AG04450 (cell line): ENCODE measurements at regions not wholly inside any gene's neighbourhood (a gene's known extent, or its start where the extent isn't known, plus 50 kb on each side); places are given as distances from the start of the nearest gene placed in this dataset.

Source experiments
- CTCF ChIA-PET: fragments of 300-600, 350-600 bp; formaldehyde crosslinking; extraction: SDS; loops from one replicate; lab custom pipeline; 2022; ENCODE audit warnings: antibody characterized with exemption, inconsistent platforms; lab: Charles Lee
- POLR2A ChIA-PET: fragments of 350-600 bp; formaldehyde crosslinking; extraction: SDS; loops from one replicate; lab custom pipeline; 2021; ENCODE audit warnings: antibody characterized with exemption, inconsistent platforms; lab: Yijun Ruan, JAX
- DNase-seq: peaks from one replicate; pipeline ENCODE4 v3.0.0-alpha.2; 2011; ENCODE audit warnings: low read depth, low spot score
- H3K27ac ChIP-seq: one replicate; pipeline ENCODE4 v1.5.1; 2012; ENCODE audit warnings: low read depth, low read length, control low read depth
- H3K27me3 ChIP-seq: one replicate; pipeline ENCODE4 v1.6.0; 2012; ENCODE audit warnings: low read length; ENCODE audit not compliant: control insufficient read depth, insufficient read depth
- H3K4me3 ChIP-seq: 2 replicates; pipeline ENCODE4 v1.5.1; 2011; ENCODE audit warnings: mild to moderate bottlenecking, low read depth, low read length, control low read depth
- H3K9me3 ChIP-seq: 2 replicates; pipeline ENCODE4 v1.5.1; 2012; ENCODE audit warnings: low read length; ENCODE audit not compliant: control insufficient read depth, insufficient read depth
- CTCF ChIP-seq: IDR thresholded peaks from 2 replicates; pipeline ENCODE4 v1.5.1; 2011; ENCODE audit warnings: low read depth, low read length, control low read depth, inconsistent platforms

- TF ChIP-seq CTCF = no peak
- no peak for DNase-seq
- no peaks in the 10 kb centered on the region for H3K9me3 ChIP-seq
- no peak overlapping the region for H3K4me3 ChIP-seq
- CTCF ChIA-PET = no interaction called here
- H3K27ac ChIP-seq = no peak overlapping the region
- POLR2A ChIA-PET = no interaction called here
- no peaks in the 10 kb centered on the region for H3K27me3 ChIP-seq
Measured at GRCh38 chr4:156710365-156711192, 261.0 kb downstream of the PDGFC start.

GRCh38 chr4:156705311-156705710 is 266.3 kb downstream of the PDGFC start:
- DNase-seq = no peak
- ChIA-PET CTCF (no interaction called here), POLR2A (no interaction called here)
- H3K9me3 ChIP-seq = no peaks in the 10 kb centered on the region
- H3K27me3 ChIP-seq = no peaks in the 10 kb centered on the region
- no peak overlapping the region for H3K4me3 ChIP-seq
- H3K27ac ChIP-seq = no peak overlapping the region
- TF ChIP-seq CTCF = no peak

GRCh38 chr4:156695163-156695562 is 276.4 kb downstream of the PDGFC start:
- no peak for TF ChIP-seq CTCF
- ChIA-PET POLR2A (no interaction called here), CTCF (no interaction called here)
- no peaks in the 10 kb centered on the region for H3K27me3 ChIP-seq
- no peak overlapping the region for H3K27ac ChIP-seq
- DNase-seq = no peak
- no peaks in the 10 kb centered on the region for H3K9me3 ChIP-seq
- no peak overlapping the region for H3K4me3 ChIP-seq

GRCh38 chr4:156694413-156694812 is 277.2 kb downstream of the PDGFC start:
- ChIA-PET POLR2A (no interaction called here), CTCF (no interaction called here)
- no peak for DNase-seq
- Histone ChIP-seq H3K4me3 (no peak overlapping the region), H3K27me3 (no peaks in the 10 kb centered on the region), H3K27ac (no peak overlapping the region), H3K9me3 (no peaks in the 10 kb centered on the region)
- no peak for TF ChIP-seq CTCF

GRCh38 chr4:156693557-156693956 is 278.0 kb downstream of the PDGFC start:
- H3K27me3 ChIP-seq = no peaks in the 10 kb centered on the region
- no peak for TF ChIP-seq CTCF
- H3K27ac ChIP-seq = no peak overlapping the region
- ChIA-PET CTCF (no interaction called here), POLR2A (no interaction called here)
- no peak for DNase-seq
- no peak overlapping the region for H3K4me3 ChIP-seq
- no peaks in the 10 kb centered on the region for H3K9me3 ChIP-seq
